Stimulated activated CD4-positive, alpha-beta T cell treated with anti-CD3 and anti-CD28 coated beads, Interleukin-1b, Interleukin-23, amount 100 ng/mL, for 48 hours (primary cell): ENCODE measurements at regions not wholly inside any gene's neighbourhood (a gene's known extent, or its start where the extent isn't known, plus 50 kb on each side); places are given as distances from the start of the nearest gene placed in this dataset.

Experiments
- DNase-seq: peaks from one replicate; pipeline ENCODE4 v3.0.0-alpha.2; 2020

- DNase-seq = no peak
These were observed 63.9 kb upstream of the GHITM start for GRCh38 chr10:84075226-84076046.

GRCh38 chr10:84076047-84076388 is 63.3 kb upstream of the GHITM start:
- no peak for DNase-seq

- no peak for DNase-seq
These were observed 62.6 kb upstream of the GHITM start for GRCh38 chr10:84076540-84077195.

GRCh38 chr10:84077768-84078167 is 61.5 kb upstream of the GHITM start:
- DNase-seq = no peak

DNA sequence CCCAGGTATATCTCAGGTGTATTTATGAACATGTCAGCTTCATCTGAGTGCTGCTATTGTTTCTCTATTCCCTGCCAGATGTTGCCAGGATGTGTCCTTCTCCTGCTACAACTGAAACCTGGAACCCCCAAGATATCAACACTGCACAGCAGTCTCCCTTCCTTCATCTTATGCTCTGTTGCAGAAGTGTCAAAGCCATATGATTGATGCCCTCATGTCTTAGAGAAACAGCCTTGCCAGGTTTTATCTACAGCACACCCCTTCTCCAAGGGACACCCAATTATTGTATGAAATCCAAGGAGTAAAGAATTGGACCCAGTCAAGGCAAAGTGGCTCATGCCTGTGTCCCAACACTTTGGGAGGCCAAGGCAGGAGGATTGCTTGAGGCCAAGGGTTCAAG is 60.5 kb upstream of the GHITM start:
- no peak for DNase-seq

- no peak for DNase-seq
These were observed 55.0 kb upstream of the GHITM start for GRCh38 chr10:84084342-84084741.

GRCh38 chr10:84087202-84087601 is 52.1 kb upstream of the GHITM start:
- no peak for DNase-seq

- DNase-seq = no peak
These were observed 50.7 kb upstream of the GHITM start for GRCh38 chr10:84088626-84089025.

DNA sequence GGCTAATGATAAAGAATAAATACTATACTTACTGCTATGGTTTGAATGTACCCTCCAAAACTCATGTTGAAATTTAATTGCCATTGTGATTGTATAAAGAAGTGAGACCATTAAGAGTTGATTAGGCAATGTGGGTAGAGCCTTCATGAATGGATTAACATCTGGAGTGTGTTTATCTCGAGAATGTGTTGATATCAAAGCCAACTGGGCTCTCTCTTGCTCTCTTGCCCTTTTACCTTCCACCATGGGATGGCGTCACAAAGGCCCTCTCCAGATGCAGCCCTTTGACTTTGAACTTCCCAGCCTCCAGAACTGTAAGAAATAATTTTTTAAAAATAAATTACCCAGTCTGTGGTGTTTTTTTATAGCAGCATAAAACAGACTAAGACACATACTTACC is 50.1 kb upstream of the GHITM start:
- DNase-seq = no peak
